HG03139 (cell line): ENCODE measurements at regions not wholly inside any gene's neighbourhood (a gene's known extent, or its start where the extent isn't known, plus 50 kb on each side); places are given as distances from the start of the nearest gene placed in this dataset.

Experiments
- ATAC-seq: cut with Tn5 transposase; IDR thresholded peaks from one replicate; pipeline ENCODE4 v1.9.1; 2021; ENCODE audit not compliant: unreplicated experiment

- no peak for ATAC-seq
These were observed 944.9 kb upstream of the MIR17HG start for GRCh38 chr13:90402613-90403012.

- no peak for ATAC-seq
These were observed 944.0 kb upstream of the MIR17HG start for GRCh38 chr13:90403330-90404082.

DNA sequence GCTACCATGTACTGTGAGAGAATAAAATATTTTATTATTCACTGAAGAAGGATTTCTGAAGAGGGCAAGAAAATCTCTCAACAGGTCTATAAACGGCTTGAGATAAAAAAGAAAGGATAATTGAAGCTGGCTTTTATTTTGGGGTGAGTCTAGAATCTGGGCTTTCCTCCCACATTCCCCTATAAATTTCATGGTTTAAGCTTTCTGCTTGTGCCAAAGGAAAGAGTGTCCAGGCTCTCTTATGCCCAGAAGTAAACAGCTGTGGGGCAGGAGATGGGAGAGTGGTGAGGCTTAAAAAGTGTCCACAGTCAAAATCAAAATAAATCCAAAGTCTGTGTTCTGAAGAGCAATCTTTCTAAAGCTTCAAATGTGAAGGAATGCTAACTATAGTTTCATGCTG lies 942.2 kb upstream of the MIR17HG start:
- no peak for ATAC-seq

DNA sequence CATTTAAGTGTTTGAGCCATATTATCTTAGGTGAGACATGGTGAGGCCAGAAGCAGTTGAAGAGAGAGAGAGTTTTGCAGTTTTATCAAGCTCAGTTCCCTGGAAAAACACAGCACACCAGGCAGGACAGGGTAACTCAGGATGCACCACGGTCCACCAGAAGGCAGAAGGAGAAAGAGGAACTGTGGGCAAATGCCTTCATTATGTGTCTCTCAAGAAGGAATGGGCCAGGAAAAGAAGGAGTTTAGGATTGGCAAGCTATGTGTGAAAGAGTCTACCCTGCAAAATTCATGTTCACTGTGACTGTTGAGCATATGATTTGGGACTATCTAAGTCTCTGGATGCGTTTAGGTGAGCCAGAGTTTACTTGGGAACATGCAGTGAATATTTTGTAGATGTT lies 934.5 kb upstream of the MIR17HG start:
- no peak for ATAC-seq

GRCh38 chr13:90413548-90413947 lies 933.9 kb upstream of the MIR17HG start:
- no peak for ATAC-seq

- no peak for ATAC-seq
These were observed 932.5 kb upstream of the MIR17HG start for GRCh38 chr13:90414691-90415596.

DNA sequence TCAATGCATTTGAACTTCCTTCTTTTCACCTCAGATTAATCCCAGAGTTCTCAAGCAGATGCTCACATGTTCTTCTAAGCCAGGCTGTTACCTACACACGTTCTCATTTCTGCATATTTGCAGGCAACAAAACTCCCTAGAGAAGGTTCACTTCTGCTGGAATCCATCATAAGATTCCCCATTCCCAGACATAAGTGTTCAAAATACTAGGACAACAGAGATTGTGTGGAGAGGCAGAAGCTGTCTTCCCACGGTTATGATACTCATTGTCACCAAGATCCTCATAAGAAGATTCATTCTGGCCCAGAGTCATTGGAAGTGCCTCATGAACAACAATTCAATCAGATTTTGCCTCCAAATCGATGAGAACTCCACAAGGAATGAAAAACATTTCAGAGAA lies 931.6 kb upstream of the MIR17HG start:
- no peak for ATAC-seq

GRCh38 chr13:90416519-90416918 lies 931.0 kb upstream of the MIR17HG start:
- no peak for ATAC-seq

- ATAC-seq: no peak
These were observed 930.5 kb upstream of the MIR17HG start for GRCh38 chr13:90416938-90417337.

DNA sequence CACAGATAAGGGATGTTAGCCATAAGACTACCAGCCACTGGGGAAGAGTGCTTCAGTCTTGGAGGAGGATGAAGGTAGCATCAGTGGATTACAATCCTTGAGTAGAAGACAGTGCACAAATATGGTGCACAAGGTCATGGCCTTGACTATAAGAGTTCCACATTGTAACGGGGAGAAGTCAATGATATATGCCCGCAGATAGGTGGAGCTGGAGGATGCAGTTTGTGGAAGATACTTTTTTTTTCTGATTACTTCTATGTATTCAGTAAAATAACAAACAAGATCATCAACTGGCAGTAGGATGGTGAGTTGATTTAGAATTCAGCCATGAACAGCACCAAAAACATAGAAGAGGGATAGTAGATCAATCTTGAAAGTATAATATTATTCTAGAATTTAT lies 926.8 kb upstream of the MIR17HG start:
- ATAC-seq: no peak

DNA sequence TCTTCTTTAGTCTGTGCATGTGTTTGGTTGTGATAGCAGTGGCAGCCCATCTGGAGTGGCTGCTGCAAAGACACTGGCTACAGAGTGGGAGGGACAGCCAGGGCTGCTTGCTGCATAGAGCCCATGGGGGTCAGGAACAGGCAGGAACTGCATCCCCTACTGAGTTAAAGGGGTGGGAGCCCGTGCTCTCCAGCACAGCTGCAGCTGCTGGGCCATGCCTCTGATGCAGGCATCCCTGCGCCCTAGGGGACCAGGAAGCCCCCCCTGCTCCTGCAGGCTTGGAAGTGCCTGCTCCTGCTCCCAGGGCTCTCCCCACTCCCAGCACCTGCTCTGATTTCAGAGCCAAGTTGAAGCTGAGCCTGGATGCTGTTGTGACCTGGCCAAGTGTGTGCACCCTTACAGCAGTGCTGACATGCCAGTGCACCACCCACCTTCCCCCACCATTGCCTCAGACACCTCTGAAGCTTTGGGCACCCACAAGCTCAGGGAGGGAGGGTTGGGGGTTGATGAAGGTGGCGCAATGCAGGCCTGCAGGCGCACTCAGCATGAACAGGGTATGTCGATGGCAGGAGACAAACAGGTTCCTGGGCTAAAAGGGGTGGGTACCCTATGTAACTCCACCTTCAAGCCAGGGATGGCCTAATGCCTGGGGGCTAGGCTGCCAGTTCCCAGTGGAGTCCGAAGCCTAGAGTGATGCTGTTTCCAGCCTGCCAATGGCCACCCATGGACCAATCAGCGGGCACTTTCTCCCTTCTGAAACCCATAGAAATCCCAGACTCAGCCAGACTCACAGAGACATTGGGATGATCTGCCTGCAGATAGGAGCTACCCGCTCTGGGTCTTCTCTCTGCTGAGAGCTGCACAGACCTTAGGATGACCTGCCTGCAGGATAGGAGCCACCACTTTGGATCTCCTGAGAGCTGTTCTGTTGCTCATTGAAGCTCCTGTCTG lies 919.9 kb upstream of the MIR17HG start:
- no peak for ATAC-seq

- no peak for ATAC-seq
These were observed 918.8 kb upstream of the MIR17HG start for GRCh38 chr13:90428522-90429210.

GRCh38 chr13:90430127-90430526 lies 917.4 kb upstream of the MIR17HG start:
- no peak for ATAC-seq

DNA sequence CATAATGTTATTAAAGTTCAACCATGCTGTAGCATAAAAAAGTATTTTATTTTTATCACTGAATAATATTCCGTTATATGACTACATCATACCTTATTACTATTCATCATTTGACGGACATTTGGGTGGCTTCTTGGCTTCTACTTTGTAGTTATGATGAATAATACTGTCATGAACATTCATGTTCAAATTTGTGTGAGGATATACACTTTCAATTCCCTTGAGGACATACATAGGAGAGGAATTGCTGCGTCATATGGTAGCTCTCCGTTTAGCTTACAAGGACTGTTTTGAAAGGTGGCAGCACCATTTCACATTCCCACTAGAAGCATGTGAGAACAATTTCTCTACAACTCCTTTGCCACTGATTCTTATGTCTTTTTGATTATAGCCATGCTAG lies 910.8 kb upstream of the MIR17HG start:
- ATAC-seq: no peak

DNA sequence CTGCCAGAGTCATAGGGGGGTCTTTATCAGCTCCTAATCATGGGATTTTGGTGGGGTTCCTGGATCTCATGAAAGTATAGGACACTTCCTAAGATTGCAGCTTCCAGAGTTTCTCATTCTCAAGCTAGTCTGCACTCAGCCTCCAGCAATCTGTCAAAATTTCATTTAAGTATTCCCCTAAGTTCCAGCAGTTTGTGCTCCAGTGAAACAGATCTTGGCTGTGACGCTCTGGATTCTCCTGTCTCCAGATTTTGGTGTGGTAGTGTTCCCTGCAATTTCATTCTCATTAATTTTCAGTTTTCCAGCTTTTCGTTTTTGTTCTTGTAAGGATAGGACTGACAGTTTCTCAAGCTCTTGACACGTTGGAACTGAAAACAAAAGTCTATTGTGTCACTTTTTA lies 908.9 kb upstream of the MIR17HG start:
- no peak for ATAC-seq

DNA sequence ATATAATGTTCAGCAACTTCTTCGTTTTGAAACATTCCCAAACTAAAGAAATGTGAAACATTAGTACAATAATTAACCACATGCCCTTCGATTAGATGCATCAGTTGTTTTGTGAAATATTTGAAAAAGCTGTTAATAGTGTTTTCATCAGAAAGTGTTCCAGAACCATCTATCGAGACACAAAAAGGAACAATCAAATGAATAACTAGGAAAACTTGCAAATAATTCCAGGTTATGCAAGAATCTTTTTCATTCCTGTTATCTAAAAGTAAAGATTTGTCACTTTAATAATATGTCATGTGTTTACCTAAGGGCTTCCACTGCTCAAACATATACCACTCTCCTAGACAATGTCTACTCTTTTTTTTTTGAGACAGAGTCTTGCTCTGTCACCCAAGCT lies 904.2 kb upstream of the MIR17HG start:
- ATAC-seq: no peak

DNA sequence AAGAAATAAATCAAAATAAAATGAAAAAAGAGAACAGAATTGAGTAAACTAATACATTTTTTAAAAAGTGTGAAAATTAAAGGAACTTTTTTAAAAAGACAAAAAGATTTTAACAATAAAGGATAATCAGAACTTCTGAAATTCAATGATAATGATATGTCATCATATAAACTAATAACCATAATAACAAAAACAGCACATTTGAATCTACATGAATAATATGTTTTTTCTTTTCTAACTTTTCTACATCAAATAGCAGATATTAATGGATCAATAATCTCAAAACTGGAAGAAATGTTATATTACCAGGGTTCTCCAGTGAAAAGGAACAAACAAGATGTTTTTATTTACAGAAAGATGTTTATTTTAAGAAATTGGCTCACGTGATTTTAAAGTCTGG lies 903.3 kb upstream of the MIR17HG start:
- no peak for ATAC-seq

DNA sequence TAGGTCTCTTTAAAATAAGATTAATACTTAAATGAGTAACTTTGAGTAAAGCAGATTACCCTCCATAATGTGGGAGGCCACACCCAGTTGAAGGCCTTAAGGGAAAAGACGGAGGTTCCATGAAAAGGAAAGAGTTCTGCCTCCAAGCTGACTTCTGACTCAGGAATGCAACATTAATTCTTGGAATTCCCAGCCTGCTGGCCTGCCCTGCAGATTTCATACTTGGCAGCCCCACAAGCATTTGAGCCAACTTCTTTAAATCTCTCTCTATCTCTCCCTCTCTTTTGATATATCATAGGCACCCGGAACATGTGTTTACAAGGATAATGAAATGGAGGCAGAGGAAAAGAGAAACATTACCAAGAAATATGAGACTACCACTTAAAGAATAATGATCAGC lies 902.3 kb upstream of the MIR17HG start:
- ATAC-seq: no peak

- ATAC-seq: no peak
These were observed 900.3 kb upstream of the MIR17HG start for GRCh38 chr13:90447034-90447733.

DNA sequence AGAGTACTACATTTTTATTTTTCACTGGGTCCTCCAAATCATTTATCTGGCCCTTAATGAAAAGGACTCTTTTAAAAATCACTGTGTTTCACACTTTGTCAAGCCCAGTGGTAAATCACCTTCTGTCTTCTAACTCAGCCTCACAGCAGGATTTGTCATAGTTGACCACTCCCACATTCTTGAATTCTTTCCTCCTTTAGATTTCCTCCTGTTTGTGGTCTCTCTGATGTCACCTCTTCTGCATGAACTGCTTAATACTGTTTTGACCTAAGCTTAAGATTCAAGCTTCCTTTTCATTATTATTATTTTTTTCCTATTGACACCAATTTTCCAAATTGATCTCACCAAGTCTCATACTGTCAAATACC lies 899.8 kb upstream of the MIR17HG start:
- ATAC-seq: no peak
